ENCODE measurements at regions not wholly inside any gene's neighbourhood (a gene's known extent, or its start where the extent isn't known, plus 50 kb on each side); places are given as distances from the start of the nearest gene placed in this dataset.

DNA sequence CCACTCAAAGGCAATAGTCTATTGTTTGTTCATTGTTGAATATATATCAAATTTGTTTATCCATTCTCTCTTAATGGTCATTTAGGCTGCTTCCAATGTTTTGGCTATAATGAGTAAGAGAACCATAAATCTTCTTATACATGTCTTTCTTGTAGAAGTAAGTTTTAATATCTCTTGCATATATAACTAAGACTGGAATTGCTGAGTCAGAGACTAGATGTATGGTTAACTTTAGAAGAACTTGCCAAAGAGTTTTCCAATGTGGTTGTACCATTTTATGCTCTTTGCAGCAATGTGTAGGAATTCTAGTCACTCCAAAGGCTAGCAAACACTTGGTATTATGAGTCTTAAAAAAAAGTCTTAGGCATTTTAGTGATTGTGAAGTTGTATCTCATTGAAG is 610.0 kb upstream of the GCFC2 start:
- no peak for DNase-seq (ENCODE audit: low read depth, low spot score)

DNA sequence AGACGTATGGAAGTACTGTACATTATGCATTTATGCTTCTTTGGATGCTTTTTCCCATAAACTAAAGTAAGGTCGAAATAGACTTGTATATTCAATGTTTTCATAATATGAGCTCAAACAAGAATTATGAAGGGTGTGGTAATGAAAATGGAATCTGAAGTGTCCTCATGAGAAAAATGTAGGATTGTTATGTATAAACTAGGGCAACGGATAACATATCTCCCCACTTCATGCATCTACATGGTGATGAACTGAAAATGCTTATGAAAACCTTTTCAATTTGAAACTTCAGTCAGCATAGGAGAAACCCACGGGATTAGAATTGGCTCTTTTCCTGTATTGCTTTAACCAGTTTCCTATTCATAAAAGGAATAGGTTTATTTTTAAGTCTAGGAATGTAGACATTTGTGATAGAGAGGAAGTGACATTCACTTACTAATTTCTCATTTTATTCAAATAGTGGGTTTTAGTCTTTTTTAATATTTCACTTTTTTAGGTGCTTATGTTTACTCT is 608.2 kb upstream of the GCFC2 start:
- DNase-seq (ENCODE audit: low read depth, low spot score), result no peak

DNA sequence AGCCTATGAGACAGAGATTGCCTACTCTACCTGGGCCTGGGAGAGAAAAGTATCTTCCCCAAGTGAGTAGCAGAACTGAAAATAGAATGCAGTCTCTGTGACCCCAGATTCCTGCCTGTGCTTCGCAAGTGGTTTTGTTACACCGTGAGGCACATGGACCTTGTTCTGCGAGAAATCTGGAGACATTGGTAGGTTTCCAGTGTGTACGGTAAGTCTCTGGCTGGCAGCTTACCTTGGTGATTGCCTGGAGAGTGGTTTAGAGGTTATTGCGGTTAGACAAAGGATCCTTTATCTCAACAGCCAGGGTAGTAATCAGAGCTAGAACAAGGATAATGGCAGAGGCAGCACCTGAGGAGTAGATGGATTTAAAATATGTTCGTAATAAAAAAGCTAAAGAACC is 606.0 kb upstream of the GCFC2 start:
- no peak for DNase-seq (ENCODE audit: low read depth, low spot score)

DNA sequence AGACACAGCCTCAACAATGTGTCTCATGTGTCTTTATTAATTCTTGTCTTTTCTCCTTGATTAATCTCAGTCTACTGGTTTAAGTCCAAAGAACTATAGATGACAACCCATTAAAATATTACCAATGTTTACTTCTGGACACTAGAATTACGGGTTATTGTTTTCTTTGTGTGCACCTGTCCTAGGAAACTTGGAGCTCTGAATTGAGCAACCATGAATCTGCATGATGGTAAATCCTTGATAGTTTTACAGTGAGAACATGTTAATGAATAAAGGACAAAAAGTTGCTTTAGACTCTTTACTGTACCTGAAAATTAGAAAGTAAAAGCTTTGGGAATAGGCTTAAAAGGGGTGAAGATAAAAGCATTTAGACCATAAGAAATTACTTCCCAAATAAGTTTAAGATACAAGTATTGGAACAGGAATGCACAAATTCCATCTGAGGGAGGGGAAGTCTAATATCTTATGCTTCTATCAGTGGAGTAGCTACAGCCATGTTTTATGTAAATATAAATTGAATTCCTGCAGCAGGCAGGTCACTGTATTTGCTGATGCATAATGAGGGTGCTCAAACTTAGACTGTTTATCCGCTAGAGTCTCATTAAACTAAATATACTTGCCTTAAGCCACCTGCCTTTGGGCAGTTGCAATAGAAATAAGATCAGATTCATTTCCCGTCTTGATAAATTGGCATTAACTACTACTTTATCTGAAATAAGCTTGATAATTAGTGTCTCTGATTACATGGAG is 603.7 kb upstream of the GCFC2 start:
- DNase-seq (ENCODE audit: low read depth, low spot score), result no peak

DNA sequence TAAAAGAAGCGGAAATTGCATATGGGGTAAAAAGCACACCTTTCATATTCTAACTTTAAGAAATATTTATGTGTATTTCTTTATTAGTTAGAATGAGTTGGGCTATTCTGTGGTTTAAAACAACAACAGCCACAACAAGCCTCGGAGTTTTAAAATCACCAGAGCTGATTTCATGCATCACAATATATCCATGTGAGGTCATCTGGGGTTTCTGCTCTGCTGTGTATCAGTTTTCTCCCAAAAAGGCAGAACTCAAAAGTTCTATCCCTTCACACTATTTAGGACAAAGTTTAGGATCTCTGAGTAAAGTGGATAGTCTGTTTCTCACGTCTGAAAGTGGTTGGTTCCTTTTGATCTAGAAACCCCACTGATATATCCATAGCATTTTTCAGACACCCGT is 601.5 kb upstream of the GCFC2 start:
- DNase-seq (ENCODE audit: low read depth, low spot score), result no peak

DNA sequence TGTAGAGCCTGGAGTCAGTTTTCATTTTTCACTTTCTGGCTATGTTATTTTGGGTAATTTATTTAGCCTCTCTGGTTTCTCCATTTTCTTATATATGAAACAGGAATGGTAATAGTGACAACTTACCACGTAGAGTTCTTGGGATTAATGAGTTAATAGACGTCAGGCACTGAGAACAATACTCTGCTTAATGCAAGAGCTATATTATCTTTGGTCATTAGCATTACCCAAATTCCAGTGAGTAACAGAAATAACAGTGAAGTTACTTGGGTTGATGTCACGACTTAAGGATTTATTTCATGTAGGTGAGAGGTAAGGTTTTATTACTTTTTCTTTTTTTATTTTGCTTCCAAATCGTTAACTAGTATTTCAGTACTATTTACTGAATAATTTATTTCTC is 601.0 kb upstream of the GCFC2 start:
- no peak for DNase-seq (ENCODE audit: low read depth, low spot score)

DNA sequence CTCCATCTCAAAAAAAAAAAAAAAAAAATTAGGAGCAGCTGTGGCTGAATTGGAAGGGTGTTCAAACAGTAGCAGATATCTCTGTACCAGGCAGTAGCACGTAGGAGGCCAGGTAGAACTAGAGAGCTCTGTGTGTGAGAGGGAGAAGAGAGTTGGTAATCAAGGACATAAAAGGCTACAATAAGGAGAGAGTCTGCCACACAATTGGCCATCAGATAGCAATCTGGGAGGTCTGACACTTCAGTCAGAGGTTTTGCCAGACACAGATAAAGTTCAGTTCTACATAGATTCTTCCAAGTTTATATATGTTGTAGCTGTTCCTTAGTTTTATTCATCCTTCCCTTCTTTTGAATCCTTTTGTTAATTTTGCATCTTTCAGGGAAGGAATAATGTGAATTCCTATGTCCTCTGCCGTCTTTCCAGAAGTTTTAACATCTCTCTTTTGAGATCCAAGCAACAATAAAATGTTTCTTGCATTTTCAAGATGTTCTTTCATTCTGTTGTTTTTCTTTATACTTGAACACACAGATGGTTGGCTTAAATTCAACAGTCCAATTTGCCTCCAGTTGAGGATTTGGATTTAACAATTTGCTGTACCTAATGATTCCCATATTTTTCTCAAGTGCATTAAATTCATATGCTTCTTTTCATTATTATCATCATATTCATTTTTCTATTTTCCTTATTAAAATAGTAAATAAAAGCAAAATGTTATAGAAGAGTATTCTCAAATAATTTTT is 600.3 kb upstream of the GCFC2 start:
- no peak for DNase-seq (ENCODE audit: low read depth, low spot score)

DNA sequence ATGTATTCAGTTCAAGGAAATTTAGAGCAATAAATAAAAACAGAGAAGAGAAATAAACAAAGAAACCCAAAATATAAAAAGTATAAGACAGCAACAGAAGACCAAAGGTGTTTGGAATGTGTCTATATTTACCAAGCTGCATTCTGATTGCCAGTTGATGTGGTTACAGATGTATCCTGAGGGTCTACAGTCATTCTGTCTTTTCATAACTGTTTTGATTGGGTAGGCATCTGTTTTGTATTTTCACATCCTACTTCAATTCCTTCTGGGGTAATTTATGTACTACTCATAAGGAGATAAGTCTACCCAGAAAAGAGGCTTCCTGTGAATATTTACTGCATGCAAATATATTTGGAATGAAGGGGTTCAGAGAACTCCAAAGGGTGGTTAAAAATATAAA is 596.8 kb upstream of the GCFC2 start:
- no peak for DNase-seq (ENCODE audit: low read depth, low spot score)

DNA sequence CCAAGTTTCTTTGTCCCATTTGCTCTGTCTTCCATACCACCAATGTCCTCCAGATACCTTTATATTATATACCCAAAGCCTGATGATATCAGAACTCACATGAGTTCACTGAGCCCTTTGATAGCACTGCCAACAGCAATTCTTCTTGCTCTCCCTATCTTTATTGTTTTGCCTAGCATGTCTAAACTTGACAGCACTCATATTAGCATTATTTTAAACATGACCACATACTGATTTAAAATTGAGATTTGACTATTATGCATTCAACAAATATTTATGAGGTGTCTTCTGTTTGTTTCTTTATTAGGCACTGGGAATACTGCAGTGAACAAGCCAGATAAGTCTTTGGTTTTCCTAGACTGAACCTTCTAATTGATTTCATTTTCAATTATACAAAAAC is 587.3 kb upstream of the GCFC2 start:
- DNase-seq (ENCODE audit: low read depth, low spot score), result no peak

DNA sequence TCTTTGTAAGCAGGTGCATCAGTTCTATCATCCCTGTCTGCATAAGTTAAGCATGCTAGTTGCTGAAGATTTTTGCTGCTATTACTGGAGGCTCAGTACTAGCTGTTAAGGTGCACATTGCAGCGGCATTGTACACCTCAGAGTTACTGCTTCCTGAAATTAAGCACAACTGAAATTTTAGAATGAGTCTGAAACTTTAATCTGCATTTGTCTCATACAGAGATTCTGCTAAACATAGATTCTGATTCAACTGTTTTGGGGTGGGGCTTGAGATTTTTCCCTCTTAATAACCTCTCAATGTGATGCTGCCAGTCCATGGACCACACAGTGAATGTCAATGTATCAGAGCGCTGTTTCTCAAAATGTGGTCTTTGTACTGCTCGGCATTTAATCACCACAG is 585.7 kb upstream of the GCFC2 start:
- DNase-seq (ENCODE audit: low read depth, low spot score), result no peak

DNA sequence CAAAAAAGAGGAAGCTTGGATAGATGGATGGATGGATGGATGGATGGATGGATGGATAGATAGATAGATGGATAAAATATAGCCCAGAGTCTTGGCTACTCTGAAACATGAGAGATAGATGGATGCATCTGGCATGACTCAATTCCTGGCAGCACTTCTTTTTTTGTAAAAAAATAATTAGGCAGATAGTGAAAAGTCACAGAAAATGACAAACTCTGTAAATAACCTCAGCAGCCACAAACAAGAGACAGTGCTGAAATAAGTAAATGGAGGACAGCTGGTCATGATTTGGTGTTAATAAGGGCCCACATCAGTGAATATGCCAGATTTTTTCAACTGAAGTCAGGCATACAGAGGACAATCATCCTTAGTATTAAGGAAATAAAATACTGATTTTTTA is 585.0 kb upstream of the GCFC2 start:
- no peak for DNase-seq (ENCODE audit: low read depth, low spot score)

DNA sequence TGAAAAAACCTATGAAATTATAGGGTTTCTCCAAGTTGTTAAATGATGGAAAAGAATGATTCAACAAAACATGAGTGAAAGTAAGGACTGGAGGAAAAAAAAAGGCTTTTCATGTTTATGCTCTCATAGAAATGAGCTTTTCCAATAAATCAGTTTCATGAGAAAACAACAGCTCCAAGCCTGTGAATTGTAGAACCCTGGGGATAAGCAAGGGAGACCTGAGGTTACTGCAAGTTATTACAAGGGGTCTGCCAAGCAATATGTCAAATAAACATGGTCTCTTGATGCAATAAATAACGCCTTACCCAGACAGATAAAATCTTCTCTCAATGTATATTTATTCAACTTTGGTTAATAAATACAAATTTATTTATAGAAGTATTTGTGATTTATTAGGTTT is 577.9 kb upstream of the GCFC2 start:
- DNase-seq (ENCODE audit: low read depth, low spot score), result no peak

DNA sequence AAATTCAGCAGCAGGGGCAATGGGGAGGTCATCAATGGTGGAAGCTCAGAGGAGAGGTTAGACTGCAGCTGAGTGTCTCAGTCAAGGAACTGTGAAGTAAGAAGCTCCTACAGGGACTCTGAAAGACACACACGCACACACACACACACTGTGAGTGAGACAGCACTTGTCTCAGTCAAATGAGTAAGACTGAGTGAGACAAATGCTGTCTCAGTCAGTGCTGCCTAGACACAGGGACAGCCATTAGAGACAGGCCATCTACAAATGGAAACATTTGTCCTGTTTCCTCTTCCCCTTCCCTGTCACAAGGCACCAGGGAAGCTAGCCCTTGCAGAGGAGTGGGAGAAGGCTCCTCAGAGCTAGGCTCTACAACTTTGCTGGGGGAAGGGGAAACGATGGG is 577.4 kb upstream of the GCFC2 start:
- no peak for DNase-seq (ENCODE audit: low read depth, low spot score)

DNA sequence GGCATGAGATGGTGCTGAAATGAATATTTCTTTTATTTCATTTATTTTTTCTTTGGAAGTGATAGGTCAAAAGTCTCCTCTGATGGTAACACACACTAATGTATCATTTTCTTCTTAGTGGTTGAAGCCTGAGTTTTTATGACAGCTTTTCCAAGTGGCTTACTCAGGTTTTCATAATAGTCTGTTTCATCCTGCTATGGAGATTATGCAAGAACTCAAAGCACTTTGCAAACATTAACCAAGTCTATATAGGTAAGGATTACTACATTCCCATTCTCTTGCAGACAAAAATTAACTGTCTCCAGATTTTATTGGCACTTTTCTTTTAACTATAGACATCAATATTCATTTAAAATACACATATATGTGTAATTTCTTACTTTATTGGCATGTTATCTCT is 572.6 kb upstream of the GCFC2 start:
- no peak for DNase-seq (ENCODE audit: low read depth, low spot score)

DNA sequence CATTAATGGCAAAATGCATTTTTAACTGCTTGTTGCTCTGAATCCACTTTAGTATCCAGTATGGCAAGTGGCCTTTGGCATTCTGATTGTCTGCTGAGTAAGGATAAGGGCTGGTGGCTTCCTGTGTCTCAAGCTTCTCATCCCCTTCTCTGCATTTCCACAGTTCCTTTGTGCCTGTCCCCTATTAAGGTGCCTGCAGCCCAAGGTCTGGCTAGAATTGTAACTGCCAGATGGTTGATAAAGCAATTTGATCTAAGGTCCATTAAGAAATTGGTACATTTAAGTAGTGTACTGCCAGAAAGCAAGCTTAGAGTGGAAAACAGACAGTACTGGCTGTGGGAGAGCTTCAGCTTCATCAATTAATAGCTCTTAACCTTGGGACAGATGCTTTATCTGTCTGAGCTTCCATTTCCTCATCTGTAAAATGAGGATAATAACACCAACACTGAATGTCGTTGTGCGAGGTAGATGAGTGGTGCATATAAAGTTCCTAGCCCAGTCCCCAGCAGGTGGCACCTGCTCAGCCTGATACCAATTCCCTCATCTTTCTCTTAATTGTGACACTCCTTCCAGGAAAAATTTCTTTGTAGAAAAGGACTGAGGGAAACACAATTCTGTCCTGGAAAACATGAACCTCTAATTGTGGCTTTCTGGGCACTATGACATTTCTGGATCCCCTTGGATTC is 570.6 kb upstream of the GCFC2 start:
- no peak for DNase-seq (ENCODE audit: low read depth, low spot score)

DNA sequence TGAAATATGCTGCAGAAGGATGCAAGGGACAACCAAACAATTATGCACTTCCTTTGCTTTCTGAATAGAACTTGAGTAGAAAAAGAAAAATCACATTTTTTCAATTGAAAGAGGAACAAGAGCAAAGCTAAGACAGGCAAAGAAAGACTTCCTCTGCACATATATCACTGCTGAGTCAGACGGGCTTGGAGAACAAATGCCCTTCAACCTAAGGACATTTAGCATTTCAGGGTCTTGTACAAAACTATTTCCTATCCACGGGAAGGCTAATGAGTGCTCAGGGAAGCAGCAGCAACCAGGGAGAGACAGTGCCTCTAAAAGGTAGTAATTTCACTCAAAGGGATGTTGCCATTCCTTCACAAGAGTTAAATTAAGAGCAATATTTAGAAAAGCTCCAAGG is 570.0 kb upstream of the GCFC2 start:
- DNase-seq (ENCODE audit: low read depth, low spot score), result no peak

DNA sequence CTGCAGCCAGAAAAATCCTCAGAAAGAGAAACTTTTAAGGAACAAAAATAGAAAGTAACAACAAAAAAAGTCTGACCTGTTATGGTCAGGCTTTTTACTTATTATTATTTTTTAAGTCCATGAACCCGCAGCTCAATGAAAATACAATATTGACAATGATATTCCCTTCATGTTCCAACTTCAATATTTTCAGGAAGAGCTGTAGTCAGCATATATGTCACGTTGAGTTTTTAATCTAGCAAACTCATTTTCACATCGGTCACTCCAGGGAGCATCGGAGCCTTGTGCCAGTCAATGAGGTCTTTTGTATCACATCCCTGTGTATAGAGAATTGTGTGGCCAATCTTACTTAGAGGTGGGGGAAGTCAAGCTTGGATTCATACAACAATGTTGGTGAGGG is 568.4 kb upstream of the GCFC2 start:
- no peak for DNase-seq (ENCODE audit: low read depth, low spot score)

DNA sequence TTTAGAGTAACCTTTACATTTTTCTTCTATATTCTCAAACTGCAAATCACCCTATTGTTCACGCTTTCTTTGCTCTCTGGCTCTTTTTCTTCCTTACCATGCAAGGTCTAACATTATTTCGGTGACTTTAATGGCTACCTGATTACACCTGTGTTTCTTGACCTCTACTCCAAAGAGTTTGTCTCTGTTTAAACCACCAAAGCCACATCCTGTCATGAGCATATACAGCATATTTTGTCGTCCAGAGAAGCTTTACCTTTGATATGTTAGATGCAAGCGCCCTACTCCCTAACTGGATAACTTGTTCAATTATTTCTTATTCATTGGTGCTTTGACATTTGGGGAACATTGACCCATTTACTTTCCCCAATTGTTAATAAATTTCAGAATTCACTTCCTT is 565.1 kb upstream of the GCFC2 start:
- no peak for DNase-seq (ENCODE audit: low read depth, low spot score)

DNA sequence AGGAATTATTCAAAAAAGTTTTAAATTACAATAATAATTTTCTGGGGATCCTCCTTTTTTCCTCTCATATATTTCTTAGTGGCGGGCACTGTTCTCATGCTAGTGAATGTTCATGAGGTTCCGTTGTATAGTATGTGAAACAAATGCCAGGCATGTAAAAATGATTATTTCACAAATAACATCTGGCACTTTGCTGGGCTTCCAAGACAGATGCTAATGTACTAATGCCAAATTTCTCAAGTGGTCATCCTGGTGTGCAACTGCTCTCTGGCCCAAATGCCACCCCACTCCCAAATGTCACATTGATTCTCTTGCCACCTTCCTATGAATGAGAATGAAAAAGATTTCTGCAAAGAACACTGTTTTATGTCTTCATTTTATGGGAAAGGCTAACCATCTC is 564.0 kb upstream of the GCFC2 start:
- no peak for DNase-seq (ENCODE audit: low read depth, low spot score)

DNA sequence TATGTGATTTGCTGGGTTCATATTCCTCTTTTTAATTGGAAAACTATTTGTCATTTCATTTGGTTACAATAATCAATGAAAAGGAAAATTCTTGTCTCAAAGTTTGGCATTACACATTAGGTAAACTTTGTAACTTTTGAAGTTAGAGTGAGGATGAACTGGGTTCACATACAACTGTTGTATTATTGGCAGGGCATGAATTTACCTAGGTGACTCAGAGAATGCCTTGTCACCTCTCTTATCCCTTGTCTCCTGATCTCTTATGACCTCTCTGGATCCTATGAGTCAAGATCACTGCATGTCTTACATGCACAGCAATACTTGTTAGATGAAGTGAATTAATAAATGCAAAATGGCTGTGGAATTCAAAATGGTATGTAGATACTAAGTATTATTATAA is 563.4 kb upstream of the GCFC2 start:
- DNase-seq (ENCODE audit: low read depth, low spot score), result no peak

DNA sequence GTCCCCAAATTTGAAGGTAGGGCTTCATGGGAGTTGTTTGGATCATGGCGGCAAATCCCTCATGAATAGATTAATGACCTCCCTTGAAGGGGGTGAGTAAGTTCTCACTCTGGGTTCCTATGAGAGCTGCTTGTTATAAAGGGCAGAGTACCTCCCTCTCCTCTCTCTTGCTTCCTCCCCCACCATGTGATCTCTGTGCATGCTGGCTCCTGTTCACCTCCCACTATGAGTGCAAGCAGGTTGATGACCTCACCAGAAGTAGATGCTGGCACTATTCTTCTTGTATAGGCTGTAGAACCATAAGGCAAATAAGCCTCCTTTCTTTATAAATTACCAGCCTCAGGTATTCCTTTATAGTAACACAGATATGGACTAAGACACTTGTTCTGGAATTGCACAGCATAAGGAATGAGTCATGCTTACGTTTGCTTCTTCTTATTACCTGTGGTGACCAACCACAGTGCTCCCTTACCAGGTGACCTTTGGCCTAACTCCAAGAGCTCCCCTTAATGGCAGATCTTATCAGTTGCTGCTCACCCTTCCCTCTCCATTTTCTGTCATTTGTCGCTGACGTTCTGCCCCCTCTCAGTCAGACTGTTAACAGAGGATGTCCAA is 559.5 kb upstream of the GCFC2 start:
- no peak for DNase-seq (ENCODE audit: low read depth, low spot score)

DNA sequence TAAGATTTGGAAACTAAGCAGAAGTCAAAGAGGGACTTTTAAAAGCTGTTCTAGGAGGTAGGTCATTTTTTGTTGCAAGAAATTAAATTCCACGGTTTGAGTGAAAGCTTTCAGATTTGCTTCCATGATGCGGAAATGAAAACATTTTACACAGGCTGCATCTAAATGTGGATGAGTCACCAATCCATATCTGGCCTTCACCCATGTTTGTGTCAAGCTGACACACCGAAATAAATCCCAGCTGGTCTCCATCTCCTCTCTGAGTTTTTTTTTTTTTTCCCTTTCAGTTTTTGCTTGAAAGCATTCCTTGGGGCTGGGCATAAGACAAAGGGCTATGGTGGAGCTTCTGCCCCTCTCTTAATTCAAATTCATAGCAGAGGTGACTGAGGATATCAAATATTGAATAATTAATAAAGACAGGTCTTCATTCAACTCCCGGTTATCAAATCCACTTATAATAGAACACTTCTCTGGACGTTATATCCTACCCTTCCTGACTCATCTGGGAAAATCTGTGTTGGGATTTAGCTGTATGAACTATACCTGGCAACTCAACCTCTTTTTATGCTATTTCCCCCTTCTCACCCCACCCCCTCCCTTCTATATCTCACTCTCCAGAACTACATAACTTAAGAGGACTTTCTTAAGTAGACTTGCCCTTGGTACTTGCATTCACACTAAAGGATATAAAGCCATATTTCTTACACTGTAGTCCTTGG is 558.3 kb upstream of the GCFC2 start:
- no peak for DNase-seq (ENCODE audit: low read depth, low spot score)
